MM.1S (cell line): ENCODE measurements at regions not wholly inside any gene's neighbourhood (a gene's known extent, or its start where the extent isn't known, plus 50 kb on each side); places are given as distances from the start of the nearest gene placed in this dataset.

Source experiments
- CTCF ChIP-seq: fragments of 300-600 bp; sonication (generic); IDR thresholded peaks from 2 replicates; pipeline ENCODE4 v1.5.1; 2016; ENCODE audit warnings: antibody characterized with exemption, low read length, mixed read lengths
- EZH2 ChIP-seq: fragments of 300-600 bp; sonication (generic); optimal IDR thresholded peaks from 2 replicates; pipeline ENCODE3; 2017; ENCODE audit warnings: low read depth, mild to moderate bottlenecking, antibody characterized with exemption, low read length, mixed read lengths
- EZH2phosphoT487 ChIP-seq: fragments of 300-600 bp; sonication (generic); IDR thresholded peaks from 2 replicates; pipeline ENCODE4 v1.6.1; 2018; ENCODE audit warnings: antibody characterized with exemption, low read length

DNA sequence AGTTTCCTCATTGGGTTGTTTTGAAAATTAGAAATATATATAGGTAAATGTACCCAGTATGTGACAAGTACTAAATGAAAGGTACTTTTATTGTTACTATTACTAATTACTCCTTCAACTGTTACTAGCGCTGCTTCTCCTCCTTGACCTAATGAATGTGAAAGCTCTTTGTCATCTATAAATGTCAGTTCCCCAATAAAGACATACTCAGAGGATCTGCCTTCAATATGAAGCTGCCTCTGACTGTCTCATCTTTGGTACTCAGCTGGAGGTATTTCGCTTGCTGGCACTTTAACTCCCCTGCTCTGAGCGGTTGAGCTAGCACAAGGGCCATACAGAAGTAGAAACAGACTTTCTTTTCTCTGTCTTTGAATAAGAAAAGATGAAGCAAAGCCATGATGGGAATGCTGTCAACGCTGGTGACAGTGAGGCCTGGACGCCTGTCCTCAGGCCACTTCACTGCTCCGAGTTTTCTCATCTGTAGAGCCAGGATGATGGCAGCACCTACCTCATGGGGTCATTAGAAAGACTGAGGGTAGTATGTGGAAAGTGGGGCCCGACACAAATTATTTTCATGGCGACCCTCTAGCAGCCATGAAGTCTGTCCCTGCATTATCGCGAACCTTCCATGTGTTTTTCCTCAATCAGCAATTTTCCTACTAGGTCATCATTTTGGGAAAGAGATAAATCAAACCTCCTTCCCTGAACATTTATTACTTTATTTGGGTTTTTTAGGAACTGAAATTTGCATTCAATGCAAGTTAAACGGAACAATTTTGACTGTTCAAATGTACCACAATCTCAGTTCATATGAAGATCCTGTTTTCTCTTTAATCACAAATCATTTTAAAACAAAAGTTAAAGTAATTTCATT lies 55.9 kb upstream of the SNX9 start:
- TF ChIP-seq CTCF: no peak
- TF ChIP-seq EZH2: no peak
- TF ChIP-seq EZH2phosphoT487: no peak
